HepG2 (cell line): ENCODE measurements at regions not wholly inside any gene's neighbourhood (a gene's known extent, or its start where the extent isn't known, plus 50 kb on each side); places are given as distances from the start of the nearest gene placed in this dataset.

Experiments
- ATAC-seq: fragments of 200-7000 bp; cut with Tn5 transposase; 3 replicates; pipeline ENCODE4 v1.9.1; 2020; ENCODE audit warnings: mild to moderate bottlenecking, moderate library complexity
- BruUV-seq: library from RNA; stranded (reverse); fragments of 400-500 nt; replicated peaks from 2 replicates; lab custom pipeline; 2021; lab: Mats Ljungman, UMichigan
- CTCF ChIA-PET: fragments of 300-600 bp; formaldehyde crosslinking; extraction: SDS; loops from one replicate; lab custom pipeline; 2021; ENCODE audit warnings: low total read pairs, inconsistent platforms, low intra/inter-chr PET ratio; lab: Yijun Ruan, JAX
- POLR2A ChIA-PET: fragments of 350-600 bp; sonication (Branson Sonifier 250); formaldehyde crosslinking; loops from one replicate; lab custom pipeline; 2020; ENCODE audit warnings: antibody characterized with exemption, inconsistent platforms; lab: Yijun Ruan, JAX
- DNase-seq: peaks from one replicate; pipeline ENCODE4 v3.0.0-alpha.2; 2015; ENCODE audit warnings: low spot score
- FAIRE-seq: peaks from 3 replicates; lab custom pipeline; 2011; peaks lifted over from hg19 to GRCh38; lab: Jason Lieb, UNC
- H2AFZ ChIP-seq: one replicate; pipeline ENCODE4 v1.6.1; 2011; ENCODE audit warnings: low read length, inconsistent platforms
- H3K27ac ChIP-seq: fragments of 300-600 bp; 3 replicates; pipeline ENCODE4 v1.8.0; 2011; ENCODE audit warnings: mixed run types, mild to moderate bottlenecking, mixed read lengths, low read length, inconsistent platforms; ENCODE audit not compliant: insufficient read depth; ENCODE audit errors: extremely low read length
- H3K27me3 ChIP-seq, 2 experiments: fragments of 200-600 bp in 1 of 2; 2 replicates in 1 of 2; 3 replicates in 1 of 2; pipeline versions ENCODE4 v1.6.0 to v1.8.0; 2011; ENCODE audit warnings: low read length in 2 of 2, mild to moderate bottlenecking in 2 of 2, moderate library complexity in 2 of 2, inconsistent platforms in 1 of 2; ENCODE audit not compliant: insufficient read depth in 2 of 2, control insufficient read depth in 1 of 2
- H3K36me3 ChIP-seq, 2 experiments: fragments of 200-600 bp in 1 of 2; replicated peaks in 1 of 2; 2 replicates in 1 of 2; 3 replicates in 1 of 2; pipeline versions ENCODE4 v1.5.1 to v1.8.0; 2011; ENCODE audit warnings: low read length in 2 of 2, inconsistent platforms in 1 of 2; ENCODE audit not compliant: insufficient read depth in 2 of 2, control insufficient read depth in 1 of 2
- H3K4me1 ChIP-seq: 2 replicates; pipeline ENCODE4 v1.5.1; 2012; ENCODE audit warnings: low read length, inconsistent platforms; ENCODE audit not compliant: insufficient read depth
- H3K4me2 ChIP-seq: 2 replicates; pipeline ENCODE4 v1.6.0; 2011; ENCODE audit warnings: low read depth, low read length, inconsistent platforms
- H3K4me3 ChIP-seq, 3 experiments: fragments of 200-600 bp in 1 of 3; sonication (generic), shearing (Covaris generic) in 1 of 3; replicated peaks in 1 of 3; 2 replicates each; pipeline ENCODE4 v1.5.1; 2011 to 2016; ENCODE audit warnings: low read length in 3 of 3, inconsistent platforms in 2 of 3, low read depth in 2 of 3, mild to moderate bottlenecking in 2 of 3, control low read depth in 1 of 3, mixed read lengths in 1 of 3; ENCODE audit not compliant: insufficient read depth in 1 of 3
- H3K79me2 ChIP-seq: one replicate; pipeline ENCODE4 v1.6.1; 2011; ENCODE audit warnings: low read length, inconsistent platforms; ENCODE audit not compliant: insufficient read depth
- H3K9ac ChIP-seq: 2 replicates; pipeline ENCODE4 v1.6.0; 2011; ENCODE audit warnings: mild to moderate bottlenecking, low read depth, low read length, inconsistent platforms; ENCODE audit not compliant: insufficient read depth
- H3K9me3 ChIP-seq: 2 replicates; pipeline ENCODE4 v1.5.1; 2012; ENCODE audit warnings: mild to moderate bottlenecking, low read length
- H4K20me1 ChIP-seq: 2 replicates; pipeline ENCODE4 v1.6.0; 2011; ENCODE audit warnings: inconsistent platforms, mild to moderate bottlenecking, low read length, moderate library complexity; ENCODE audit not compliant: insufficient read depth
- FOSL1 ChIP-seq: sonication (generic); formaldehyde crosslinking; IDR thresholded peaks from 2 replicates; pipeline ENCODE4 v1.9.0; 2021; ENCODE audit warnings: missing genetic modification reagents, borderline replicate concordance
- SATB2 ChIP-seq: sonication (generic); formaldehyde crosslinking; IDR thresholded peaks from 2 replicates; pipeline ENCODE4 v1.5.0; 2020; ENCODE audit warnings: missing genetic modification reagents
- TP53 ChIP-seq: sonication (generic); formaldehyde crosslinking; conservative IDR thresholded peaks from 2 replicates; pipeline ENCODE4 v1.4.0; 2020; ENCODE audit warnings: missing genetic modification reagents
- YEATS4 ChIP-seq: sonication (generic); formaldehyde crosslinking; IDR thresholded peaks from 2 replicates; pipeline ENCODE4 v1.4.0; 2020; ENCODE audit warnings: missing genetic modification reagents, borderline replicate concordance
- ZBTB10 ChIP-seq: sonication (generic); formaldehyde crosslinking; IDR thresholded peaks from 2 replicates; pipeline ENCODE4 v1.4.0; 2020; ENCODE audit warnings: missing genetic modification reagents, borderline replicate concordance
- ZNF326 ChIP-seq: sonication (generic); formaldehyde crosslinking; IDR thresholded peaks from 2 replicates; pipeline ENCODE4 v1.4.0; 2020; ENCODE audit warnings: missing genetic modification reagents, borderline replicate concordance
- ZNF574 ChIP-seq: sonication (generic); formaldehyde crosslinking; IDR thresholded peaks from 2 replicates; pipeline ENCODE4 v1.4.0; 2020; ENCODE audit warnings: missing genetic modification reagents
- WGBS: methylation state at CpG from one replicate; pipeline ENCODE4 v1.1.6; 2017; ENCODE audit warnings: low lambda C conversion rate; 5-methylcytosine and 5-hydroxymethylcytosine counted together
- in situ Hi-C: cut with HindIII; loops from 2 replicates; pipeline ENCODE4 v1.10.0; 2017; ENCODE audit warnings: low pct_unique_long_range_greater_than_20kb; ENCODE audit not compliant: extremely low pct_ligation_motif_present
- intact Hi-C: fragments of 100-400 bp; cut with micrococcal nuclease; formaldehyde crosslinking; loops from one replicate; pipeline ENCODE4 v1.10.0; 2022; ENCODE audit not compliant: unreplicated experiment

GRCh38 chr12:42854208-42854607, 264.7 kb upstream of the PRICKLE1 start (continued):
- no peak for TF ChIP-seq ZBTB10 (CRISPR knock-in tag)
- TF ChIP-seq FOSL1 (CRISPR knock-in tag) = no peak
- TF ChIP-seq YEATS4 = no peak
- no peak for TF ChIP-seq ZNF574 (CRISPR knock-in tag)

- no peak overlapping the region for H3K27ac ChIP-seq
- H3K9me3 ChIP-seq = no peaks in the 10 kb centered on the region
- no peaks in the 10 kb centered on the region for H3K27me3 ChIP-seq
- H3K4me2 ChIP-seq = no peak overlapping the region
- ATAC-seq = no peak
- no peak overlapping the region for H3K4me3 ChIP-seq
- DNase-seq = no peak
- no TSS peak for BruUV-seq
- ChIA-PET CTCF (no interaction called here), POLR2A (no interaction called here)
- no peaks in the 10 kb centered on the region for H4K20me1 ChIP-seq
- no peaks in the 10 kb centered on the region for H3K4me1 ChIP-seq
- no peaks in the 10 kb centered on the region for H3K36me3 ChIP-seq
- H3K79me2 ChIP-seq = no peaks in the 10 kb centered on the region
- no peak for TF ChIP-seq ZNF326 (CRISPR knock-in tag)
- TF ChIP-seq SATB2 (CRISPR knock-in tag) = no peak
- no peak for TF ChIP-seq TP53 (CRISPR knock-in tag)
- no peak overlapping the region for H2AFZ ChIP-seq
- no peak for FAIRE-seq
- no peak overlapping the region for H3K9ac ChIP-seq
- WGBS = 4% methylated on average over 4 of the region's 4 CpGs
- intact Hi-C loops = no loop called here
- in situ Hi-C loops = no loop called here
These were observed 264.0 kb upstream of the PRICKLE1 start for GRCh38 chr12:42853370-42854140.
